Endodermal cell (in vitro differentiated cells): ENCODE measurements at regions not wholly inside any gene's neighbourhood (a gene's known extent, or its start where the extent isn't known, plus 50 kb on each side); places are given as distances from the start of the nearest gene placed in this dataset.

ENCODE experiments used
- DNase-seq: peaks from one replicate; pipeline ENCODE4 v3.0.0-alpha.2; 2017
- H3K27ac ChIP-seq: 2 replicates; pipeline ENCODE4 v1.5.1; 2013; ENCODE audit warnings: mild to moderate bottlenecking, low read depth, low read length, moderate library complexity
- H3K27me3 ChIP-seq: 2 replicates; pipeline ENCODE4 v1.6.1; 2013; ENCODE audit warnings: mild to moderate bottlenecking, low read length, moderate library complexity; ENCODE audit not compliant: insufficient read depth, control insufficient read depth, poor library complexity, severe bottlenecking
- H3K36me3 ChIP-seq: 2 replicates; pipeline ENCODE4 v1.7.0; 2013; ENCODE audit warnings: mild to moderate bottlenecking, low read length, moderate library complexity; ENCODE audit not compliant: control insufficient read depth, insufficient read depth
- H3K4me1 ChIP-seq: one replicate; pipeline ENCODE4 v1.7.0; 2013; ENCODE audit warnings: low read length; ENCODE audit not compliant: control insufficient read depth, insufficient read depth
- H3K4me3 ChIP-seq: 2 replicates; pipeline ENCODE4 v1.5.1; 2013; ENCODE audit warnings: mild to moderate bottlenecking, low read length, moderate library complexity
- H3K9ac ChIP-seq: 2 replicates; pipeline ENCODE4 v1.6.1; 2013; ENCODE audit warnings: mild to moderate bottlenecking, low read length, moderate library complexity; ENCODE audit not compliant: poor library complexity, severe bottlenecking; ENCODE audit errors: extremely low read depth
- H3K9me3 ChIP-seq: 2 replicates; pipeline ENCODE4 v1.6.1; 2013; ENCODE audit warnings: mild to moderate bottlenecking, low read length, moderate library complexity; ENCODE audit not compliant: control insufficient read depth
- H3K27ac Mint-ChIP-seq: 2 replicates; pipeline ENCODE4 v1.8.0; 2020; ENCODE audit warnings: mixed read lengths
- H3K27me3 Mint-ChIP-seq: 2 replicates; pipeline ENCODE4 v1.8.0; 2021; ENCODE audit warnings: mild to moderate bottlenecking, mixed read lengths; ENCODE audit not compliant: insufficient read depth
- H3K36me3 Mint-ChIP-seq: 2 replicates; pipeline ENCODE4 v1.8.0; 2020; ENCODE audit warnings: low read depth, mixed read lengths
- H3K4me1 Mint-ChIP-seq: 2 replicates; pipeline ENCODE4 v1.8.0; 2020; ENCODE audit warnings: mixed read lengths
- H3K4me3 Mint-ChIP-seq: 2 replicates; pipeline ENCODE4 v1.8.0; 2020; ENCODE audit warnings: mild to moderate bottlenecking, moderate library complexity, mixed read lengths
- H3K9me3 Mint-ChIP-seq: 2 replicates; pipeline ENCODE4 v1.8.0; 2020; ENCODE audit warnings: mild to moderate bottlenecking, mixed read lengths
- CTCF ChIP-seq: fragments of 200-600 bp; sonication (generic); conservative IDR thresholded peaks from 2 replicates; pipeline ENCODE4 v1.5.0; 2021; ENCODE audit warnings: antibody characterized with exemption, mild to moderate bottlenecking
- WGBS, 2 experiments: methylation state at CpG; one replicate each; pipeline versions ENCODE4 v1.1.5 to v1.1.7; 2013; ENCODE audit warnings: missing lambda C conversion rate in 2 of 2, mixed read lengths in 1 of 2; ENCODE audit not compliant: insufficient coverage in 1 of 2, insufficient read length in 1 of 2; 5-methylcytosine and 5-hydroxymethylcytosine counted together

GRCh38 chr4:67220861-67221260, 324.4 kb downstream of the CENPC start:
- Mint-ChIP-seq H3K27me3 (no peaks in the 10 kb centered on the region), H3K9me3 (no peaks in the 10 kb centered on the region), H3K36me3 (no peaks in the 10 kb centered on the region), H3K27ac (no peak overlapping the region), H3K4me3 (no peak overlapping the region), H3K4me1 (no peaks in the 10 kb centered on the region)
- no peak overlapping the region for H3K27ac ChIP-seq
- H3K9ac ChIP-seq, result no peak overlapping the region
- no peak for DNase-seq
- no peak for TF ChIP-seq CTCF
- 92 to 93% methylated on average over 2 of the region's 2 CpGs for WGBS, 2 experiments
- H3K4me1 ChIP-seq, result no peaks in the 10 kb centered on the region
- no peaks in the 10 kb centered on the region for H3K9me3 ChIP-seq
- no peak overlapping the region for H3K4me3 ChIP-seq
- H3K27me3 ChIP-seq, result no peaks in the 10 kb centered on the region
- no peaks in the 10 kb centered on the region for H3K36me3 ChIP-seq

GRCh38 chr4:67218883-67219282, 326.4 kb downstream of the CENPC start:
- Mint-ChIP-seq H3K4me3 (no peak overlapping the region), H3K36me3 (no peaks in the 10 kb centered on the region), H3K27ac (no peak overlapping the region), H3K27me3 (no peaks in the 10 kb centered on the region), H3K4me1 (no peaks in the 10 kb centered on the region), H3K9me3 (no peaks in the 10 kb centered on the region)
- no peak overlapping the region for H3K27ac ChIP-seq
- no peak overlapping the region for H3K4me3 ChIP-seq
- WGBS, 2 experiments, result 100% methylated on average over 1 of the region's 1 CpG; no CpG with 5 or more reads in 1 of the 2 experiments
- no peak for DNase-seq
- H3K4me1 ChIP-seq, result no peaks in the 10 kb centered on the region
- H3K9ac ChIP-seq, result no peak overlapping the region
- no peak for TF ChIP-seq CTCF
- no peaks in the 10 kb centered on the region for H3K36me3 ChIP-seq
- H3K27me3 ChIP-seq, result no peaks in the 10 kb centered on the region
- H3K9me3 ChIP-seq, result no peaks in the 10 kb centered on the region

- peaks cover 9% of the 10 kb centered on the region for H3K9me3 ChIP-seq
- Mint-ChIP-seq H3K9me3 (peaks cover 13% of the 10 kb centered on the region), H3K4me1 (no peaks in the 10 kb centered on the region), H3K27me3 (peaks cover 4% of the 10 kb centered on the region), H3K36me3 (no peaks in the 10 kb centered on the region), H3K27ac (no peak overlapping the region), H3K4me3 (no peak overlapping the region)
- no peak for TF ChIP-seq CTCF
- H3K27me3 ChIP-seq, result no peaks in the 10 kb centered on the region
- no peak overlapping the region for H3K4me3 ChIP-seq
- no peak overlapping the region for H3K27ac ChIP-seq
- no peaks in the 10 kb centered on the region for H3K36me3 ChIP-seq
- 71% methylated on average over 4 of the region's 5 CpGs; no CpG with 5 or more reads in 1 of the 2 experiments for WGBS, 2 experiments
- no peak overlapping the region for H3K9ac ChIP-seq
- DNase-seq, result no peak
- H3K4me1 ChIP-seq, result no peaks in the 10 kb centered on the region
Measured at GRCh38 chr4:67207941-67208441, 337.3 kb downstream of the CENPC start.
